ENCODE measurements at regions not wholly inside any gene's neighbourhood (a gene's known extent, or its start where the extent isn't known, plus 50 kb on each side); places are given as distances from the start of the nearest gene placed in this dataset.

DNA sequence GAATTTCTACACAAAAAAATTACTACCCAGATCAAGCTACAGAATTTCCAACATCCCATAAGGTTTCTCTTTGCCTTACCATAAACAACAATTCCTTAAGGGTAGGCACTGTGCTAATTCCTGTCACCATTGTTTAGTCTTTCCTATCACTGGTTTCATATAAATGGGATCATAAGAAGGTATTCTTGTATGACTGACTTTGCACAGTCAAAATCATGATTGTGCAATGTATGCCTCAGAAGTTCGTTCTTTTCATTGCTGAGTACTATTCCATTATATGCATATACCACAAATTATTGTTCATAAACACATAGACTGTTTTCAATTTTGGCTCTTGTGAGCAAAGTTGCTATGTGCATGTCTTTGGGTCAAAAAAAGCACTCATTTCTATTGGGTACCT lies 611.6 kb upstream of the CADM1 start:
- no peak for TF ChIP-seq ZNF70 (CRISPR knock-in tag; IDR thresholded peaks at IDR 0.05)
- TF ChIP-seq, protein P1, sequence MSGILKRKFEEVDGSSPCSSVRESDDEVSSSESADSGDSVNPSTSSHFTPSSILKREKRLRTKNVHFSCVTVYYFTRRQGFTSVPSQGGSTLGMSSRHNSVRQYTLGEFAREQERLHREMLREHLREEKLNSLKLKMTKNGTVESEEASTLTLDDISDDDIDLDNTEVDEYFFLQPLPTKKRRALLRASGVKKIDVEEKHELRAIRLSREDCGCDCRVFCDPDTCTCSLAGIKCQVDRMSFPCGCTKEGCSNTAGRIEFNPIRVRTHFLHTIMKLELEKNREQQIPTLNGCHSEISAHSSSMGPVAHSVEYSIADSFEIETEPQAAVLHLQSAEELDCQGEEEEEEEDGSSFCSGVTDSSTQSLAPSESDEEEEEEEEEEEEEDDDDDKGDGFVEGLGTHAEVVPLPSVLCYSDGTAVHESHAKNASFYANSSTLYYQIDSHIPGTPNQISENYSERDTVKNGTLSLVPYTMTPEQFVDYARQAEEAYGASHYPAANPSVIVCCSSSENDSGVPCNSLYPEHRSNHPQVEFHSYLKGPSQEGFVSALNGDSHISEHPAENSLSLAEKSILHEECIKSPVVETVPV (CRISPR knock-in tag; IDR thresholded peaks at IDR 0.05) = no peak
- TF ChIP-seq ZNF565 (CRISPR knock-in tag; conservative IDR thresholded peaks at IDR 0.05; ENCODE audit: low read depth) = no peak
- TF ChIP-seq SNAI2 (CRISPR knock-in tag; IDR thresholded peaks at IDR 0.05) = no peak
- TF ChIP-seq, protein P2, sequence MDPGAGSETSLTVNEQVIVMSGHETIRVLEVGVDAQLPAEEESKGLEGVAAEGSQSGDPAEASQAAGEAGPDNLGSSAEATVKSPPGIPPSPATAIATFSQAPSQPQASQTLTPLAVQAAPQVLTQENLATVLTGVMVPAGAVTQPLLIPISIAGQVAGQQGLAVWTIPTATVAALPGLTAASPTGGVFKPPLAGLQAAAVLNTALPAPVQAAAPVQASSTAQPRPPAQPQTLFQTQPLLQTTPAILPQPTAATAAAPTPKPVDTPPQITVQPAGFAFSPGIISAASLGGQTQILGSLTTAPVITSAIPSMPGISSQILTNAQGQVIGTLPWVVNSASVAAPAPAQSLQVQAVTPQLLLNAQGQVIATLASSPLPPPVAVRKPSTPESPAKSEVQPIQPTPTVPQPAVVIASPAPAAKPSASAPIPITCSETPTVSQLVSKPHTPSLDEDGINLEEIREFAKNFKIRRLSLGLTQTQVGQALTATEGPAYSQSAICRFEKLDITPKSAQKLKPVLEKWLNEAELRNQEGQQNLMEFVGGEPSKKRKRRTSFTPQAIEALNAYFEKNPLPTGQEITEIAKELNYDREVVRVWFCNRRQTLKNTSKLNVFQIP (CRISPR knock-in tag; IDR thresholded peaks at IDR 0.05; ENCODE audit: borderline replicate concordance, low read depth) = no peak
- TF ChIP-seq ESRRG (CRISPR knock-in tag; IDR thresholded peaks at IDR 0.05) = no peak
- TF ChIP-seq, protein P3, sequence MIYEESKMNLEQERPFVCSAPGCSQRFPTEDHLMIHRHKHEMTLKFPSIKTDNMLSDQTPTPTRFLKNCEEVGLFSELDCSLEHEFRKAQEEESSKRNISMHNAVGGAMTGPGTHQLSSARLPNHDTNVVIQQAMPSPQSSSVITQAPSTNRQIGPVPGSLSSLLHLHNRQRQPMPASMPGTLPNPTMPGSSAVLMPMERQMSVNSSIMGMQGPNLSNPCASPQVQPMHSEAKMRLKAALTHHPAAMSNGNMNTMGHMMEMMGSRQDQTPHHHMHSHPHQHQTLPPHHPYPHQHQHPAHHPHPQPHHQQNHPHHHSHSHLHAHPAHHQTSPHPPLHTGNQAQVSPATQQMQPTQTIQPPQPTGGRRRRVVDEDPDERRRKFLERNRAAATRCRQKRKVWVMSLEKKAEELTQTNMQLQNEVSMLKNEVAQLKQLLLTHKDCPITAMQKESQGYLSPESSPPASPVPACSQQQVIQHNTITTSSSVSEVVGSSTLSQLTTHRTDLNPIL (CRISPR knock-in tag; IDR thresholded peaks at IDR 0.05; ENCODE audit: low read depth) = no peak
- TF ChIP-seq GLIS3 (CRISPR knock-in tag; IDR thresholded peaks at IDR 0.05) = no peak
- no peak for TF ChIP-seq PPARA (CRISPR knock-in tag; IDR thresholded peaks at IDR 0.05; ENCODE audit: borderline replicate concordance)
- no peak for TF ChIP-seq ZFP3 (CRISPR knock-in tag; IDR thresholded peaks at IDR 0.05)
- TF ChIP-seq ARNTL (CRISPR knock-in tag; IDR thresholded peaks at IDR 0.05; ENCODE audit: borderline replicate concordance, low read depth) = no peak
- no peak for TF ChIP-seq OSR1 (CRISPR knock-in tag; IDR thresholded peaks at IDR 0.05)
- TF ChIP-seq ISL1 (CRISPR knock-in tag; IDR thresholded peaks at IDR 0.05) = no peak
- TF ChIP-seq TCF4 (CRISPR knock-in tag; IDR thresholded peaks at IDR 0.05; ENCODE audit: borderline replicate concordance) = no peak
- TF ChIP-seq, protein P4, sequence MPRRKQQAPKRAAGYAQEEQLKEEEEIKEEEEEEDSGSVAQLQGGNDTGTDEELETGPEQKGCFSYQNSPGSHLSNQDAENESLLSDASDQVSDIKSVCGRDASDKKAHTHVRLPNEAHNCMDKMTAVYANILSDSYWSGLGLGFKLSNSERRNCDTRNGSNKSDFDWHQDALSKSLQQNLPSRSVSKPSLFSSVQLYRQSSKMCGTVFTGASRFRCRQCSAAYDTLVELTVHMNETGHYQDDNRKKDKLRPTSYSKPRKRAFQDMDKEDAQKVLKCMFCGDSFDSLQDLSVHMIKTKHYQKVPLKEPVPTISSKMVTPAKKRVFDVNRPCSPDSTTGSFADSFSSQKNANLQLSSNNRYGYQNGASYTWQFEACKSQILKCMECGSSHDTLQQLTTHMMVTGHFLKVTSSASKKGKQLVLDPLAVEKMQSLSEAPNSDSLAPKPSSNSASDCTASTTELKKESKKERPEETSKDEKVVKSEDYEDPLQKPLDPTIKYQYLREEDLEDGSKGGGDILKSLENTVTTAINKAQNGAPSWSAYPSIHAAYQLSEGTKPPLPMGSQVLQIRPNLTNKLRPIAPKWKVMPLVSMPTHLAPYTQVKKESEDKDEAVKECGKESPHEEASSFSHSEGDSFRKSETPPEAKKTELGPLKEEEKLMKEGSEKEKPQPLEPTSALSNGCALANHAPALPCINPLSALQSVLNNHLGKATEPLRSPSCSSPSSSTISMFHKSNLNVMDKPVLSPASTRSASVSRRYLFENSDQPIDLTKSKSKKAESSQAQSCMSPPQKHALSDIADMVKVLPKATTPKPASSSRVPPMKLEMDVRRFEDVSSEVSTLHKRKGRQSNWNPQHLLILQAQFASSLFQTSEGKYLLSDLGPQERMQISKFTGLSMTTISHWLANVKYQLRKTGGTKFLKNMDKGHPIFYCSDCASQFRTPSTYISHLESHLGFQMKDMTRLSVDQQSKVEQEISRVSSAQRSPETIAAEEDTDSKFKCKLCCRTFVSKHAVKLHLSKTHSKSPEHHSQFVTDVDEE (CRISPR knock-in tag; IDR thresholded peaks at IDR 0.05) = no peak
- TF ChIP-seq, protein P5, sequence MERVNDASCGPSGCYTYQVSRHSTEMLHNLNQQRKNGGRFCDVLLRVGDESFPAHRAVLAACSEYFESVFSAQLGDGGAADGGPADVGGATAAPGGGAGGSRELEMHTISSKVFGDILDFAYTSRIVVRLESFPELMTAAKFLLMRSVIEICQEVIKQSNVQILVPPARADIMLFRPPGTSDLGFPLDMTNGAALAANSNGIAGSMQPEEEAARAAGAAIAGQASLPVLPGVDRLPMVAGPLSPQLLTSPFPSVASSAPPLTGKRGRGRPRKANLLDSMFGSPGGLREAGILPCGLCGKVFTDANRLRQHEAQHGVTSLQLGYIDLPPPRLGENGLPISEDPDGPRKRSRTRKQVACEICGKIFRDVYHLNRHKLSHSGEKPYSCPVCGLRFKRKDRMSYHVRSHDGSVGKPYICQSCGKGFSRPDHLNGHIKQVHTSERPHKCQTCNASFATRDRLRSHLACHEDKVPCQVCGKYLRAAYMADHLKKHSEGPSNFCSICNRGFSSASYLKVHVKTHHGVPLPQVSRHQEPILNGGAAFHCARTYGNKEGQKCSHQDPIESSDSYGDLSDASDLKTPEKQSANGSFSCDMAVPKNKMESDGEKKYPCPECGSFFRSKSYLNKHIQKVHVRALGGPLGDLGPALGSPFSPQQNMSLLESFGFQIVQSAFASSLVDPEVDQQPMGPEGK (CRISPR knock-in tag; IDR thresholded peaks at IDR 0.05; ENCODE audit: borderline replicate concordance) = no peak
- no peak for TF ChIP-seq CSDC2 (CRISPR knock-in tag; IDR thresholded peaks at IDR 0.05)
- no peak for TF ChIP-seq ZFP30 (CRISPR knock-in tag; IDR thresholded peaks at IDR 0.05)
- no peak for TF ChIP-seq TOX (CRISPR knock-in tag; IDR thresholded peaks at IDR 0.05; ENCODE audit: borderline replicate concordance)
- no peak for ATAC-seq

DNA sequence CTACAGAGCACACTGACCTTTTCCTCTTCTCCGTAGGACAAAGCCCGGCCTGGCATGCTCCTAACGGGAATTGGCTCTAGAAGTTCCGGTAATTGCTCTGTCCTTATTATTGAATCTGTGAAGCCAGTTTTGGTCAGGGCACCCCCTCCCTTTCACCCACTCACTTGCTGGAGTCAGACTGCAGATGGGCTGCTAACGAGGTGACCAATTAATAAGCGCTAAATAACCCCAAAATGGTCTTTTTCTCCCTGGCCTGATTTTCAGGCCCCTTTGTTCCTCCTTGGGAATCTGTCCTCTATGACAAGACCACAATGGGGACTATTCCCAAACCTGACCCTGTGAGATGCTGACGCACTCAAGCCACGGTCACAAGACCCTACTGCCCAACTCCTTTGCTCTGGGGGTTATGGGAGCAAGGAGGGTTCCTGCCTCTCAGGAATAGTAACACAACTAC lies 610.0 kb upstream of the CADM1 start:
- ATAC-seq = no peak
- TF ChIP-seq ESRRG (CRISPR knock-in tag; IDR thresholded peaks at IDR 0.05) (no peak), OSR1 (CRISPR knock-in tag; IDR thresholded peaks at IDR 0.05) (no peak), ZNF70 (CRISPR knock-in tag; IDR thresholded peaks at IDR 0.05) (no peak), BACH2 (CRISPR knock-in tag; IDR thresholded peaks at IDR 0.05; ENCODE audit: borderline replicate concordance) (no peak), CSDC2 (CRISPR knock-in tag; IDR thresholded peaks at IDR 0.05) (no peak), ZFP30 (CRISPR knock-in tag; IDR thresholded peaks at IDR 0.05) (no peak), ISL1 (CRISPR knock-in tag; IDR thresholded peaks at IDR 0.05) (no peak), ZNF565 (CRISPR knock-in tag; conservative IDR thresholded peaks at IDR 0.05; ENCODE audit: low read depth) (no peak), TCF4 (CRISPR knock-in tag; IDR thresholded peaks at IDR 0.05; ENCODE audit: borderline replicate concordance) (no peak), SNAI2 (CRISPR knock-in tag; IDR thresholded peaks at IDR 0.05) (no peak), GLIS3 (CRISPR knock-in tag; IDR thresholded peaks at IDR 0.05) (no peak), ARNTL (CRISPR knock-in tag; IDR thresholded peaks at IDR 0.05; ENCODE audit: borderline replicate concordance, low read depth) (no peak), TOX (CRISPR knock-in tag; IDR thresholded peaks at IDR 0.05; ENCODE audit: borderline replicate concordance) (no peak), ZFP3 (CRISPR knock-in tag; IDR thresholded peaks at IDR 0.05) (no peak), ZC3H10 (CRISPR knock-in tag; IDR thresholded peaks at IDR 0.05) (no peak)
- TF ChIP-seq, protein P2 (CRISPR knock-in tag; IDR thresholded peaks at IDR 0.05; ENCODE audit: borderline replicate concordance, low read depth) = no peak
- TF ChIP-seq, protein P4 (CRISPR knock-in tag; IDR thresholded peaks at IDR 0.05) = no peak
- TF ChIP-seq, protein P5 (CRISPR knock-in tag; IDR thresholded peaks at IDR 0.05; ENCODE audit: borderline replicate concordance) = no peak
